ENCODE measurements at regions not wholly inside any gene's neighbourhood (a gene's known extent, or its start where the extent isn't known, plus 50 kb on each side); places are given as distances from the start of the nearest gene placed in this dataset.

- WGBS, 2 donors (ENCODE audit: low coverage in 1 of 2), result 57 to 92% methylated on average over 2 to 3 of the region's 4 CpGs
- peaks cover 0 to 4% (median 0%) of the 10 kb centered on the region in 3 donors for H3K9me3 ChIP-seq
These were observed 649.5 kb downstream of the XIRP2 start for GRCh38 chr2:167537743-167538142.

GRCh38 chr2:167534443-167534842 is 646.2 kb downstream of the XIRP2 start:
- H3K4me3 ChIP-seq, result no peak overlapping the region
- no peak overlapping the region for H3K27ac ChIP-seq
- H3K4me1 ChIP-seq, result no peaks in the 10 kb centered on the region
- H3K36me3 ChIP-seq, result no peaks in the 10 kb centered on the region
- TF ChIP-seq POLR2AphosphoS5 (IDR thresholded peaks at IDR 0.05), result no peak
- no peak for TF ChIP-seq POLR2A (IDR thresholded peaks at IDR 0.05)
- TF ChIP-seq EP300 (IDR thresholded peaks at IDR 0.05), result no peak
- TF ChIP-seq CTCF (IDR thresholded peaks at IDR 0.05), result no peak
- ATAC-seq, result no peak
- WGBS, 2 donors (ENCODE audit: low coverage in 1 of 2), result 74 to 83% methylated on average over 1 of the region's 1 CpG
- peaks cover 0 to 4% (median 0%) of the 10 kb centered on the region in 3 donors for H3K9me3 ChIP-seq
- H3K27me3 ChIP-seq, result no peaks in the 10 kb centered on the region

More at GRCh38 chr2:167537743-167538142, 649.5 kb downstream of the XIRP2 start:
- Histone ChIP-seq H3K4me3 (no peak overlapping the region), H3K4me1 (no peaks in the 10 kb centered on the region), H3K27ac (no peak overlapping the region), H3K27me3 (no peaks in the 10 kb centered on the region), H3K36me3 (no peaks in the 10 kb centered on the region)
- no peak for TF ChIP-seq CTCF (IDR thresholded peaks at IDR 0.05)
- no peak for TF ChIP-seq EP300 (IDR thresholded peaks at IDR 0.05)
- no peak for TF ChIP-seq POLR2AphosphoS5 (IDR thresholded peaks at IDR 0.05)
- no peak for TF ChIP-seq POLR2A (IDR thresholded peaks at IDR 0.05)
- ATAC-seq, result no peak

- TF ChIP-seq POLR2AphosphoS5 (IDR thresholded peaks at IDR 0.05), result no peak
- TF ChIP-seq CTCF (IDR thresholded peaks at IDR 0.05), result no peak
- no peak for TF ChIP-seq EP300 (IDR thresholded peaks at IDR 0.05)
- TF ChIP-seq POLR2A (IDR thresholded peaks at IDR 0.05), result no peak
- no peaks in the 10 kb centered on the region for H3K9me3 ChIP-seq
- no peak overlapping the region for H3K4me3 ChIP-seq
- no peak for ATAC-seq
- WGBS, 2 donors (ENCODE audit: low coverage in 1 of 2), result 69 to 71% methylated on average over 2 of the region's 2 CpGs
- H3K27me3 ChIP-seq, result no peaks in the 10 kb centered on the region
- no peak overlapping the region for H3K27ac ChIP-seq
- H3K4me1 ChIP-seq, result no peaks in the 10 kb centered on the region
- H3K36me3 ChIP-seq, result no peaks in the 10 kb centered on the region
These were observed 636.5 kb downstream of the XIRP2 start for GRCh38 chr2:167524786-167525185.

GRCh38 chr2:167510071-167510759 is 621.9 kb downstream of the XIRP2 start:
- TF ChIP-seq EP300 (IDR thresholded peaks at IDR 0.05) (no peak), POLR2A (IDR thresholded peaks at IDR 0.05) (no peak), POLR2AphosphoS5 (IDR thresholded peaks at IDR 0.05) (no peak), CTCF (IDR thresholded peaks at IDR 0.05) (no peak)
- Histone ChIP-seq H3K4me1 (no peaks in the 10 kb centered on the region), H3K36me3 (no peaks in the 10 kb centered on the region), H3K4me3 (no peak overlapping the region), H3K27me3 (no peaks in the 10 kb centered on the region), H3K27ac (no peak overlapping the region), H3K9me3 (no peaks in the 10 kb centered on the region)
- WGBS, 2 donors (ENCODE audit: low coverage in 1 of 2), result 35 to 52% methylated on average over 2 of the region's 2 CpGs
- no peak for ATAC-seq

GRCh38 chr2:167509586-167509985 is 621.3 kb downstream of the XIRP2 start:
- no peak overlapping the region for H3K4me3 ChIP-seq
- H3K36me3 ChIP-seq, result no peaks in the 10 kb centered on the region
- 13% methylated on average over 4 of the region's 4 CpGs for WGBS, 2 donors (ENCODE audit: low coverage in 1 of 2)
- no peak for ATAC-seq
- TF ChIP-seq POLR2A (IDR thresholded peaks at IDR 0.05) (no peak), EP300 (IDR thresholded peaks at IDR 0.05) (no peak), POLR2AphosphoS5 (IDR thresholded peaks at IDR 0.05) (no peak), CTCF (IDR thresholded peaks at IDR 0.05) (no peak)
- no peaks in the 10 kb centered on the region for H3K27me3 ChIP-seq
- no peak overlapping the region for H3K27ac ChIP-seq
- H3K9me3 ChIP-seq, result no peaks in the 10 kb centered on the region
- H3K4me1 ChIP-seq, result no peaks in the 10 kb centered on the region
